ENCODE measurements at regions not wholly inside any gene's neighbourhood (a gene's known extent, or its start where the extent isn't known, plus 50 kb on each side); places are given as distances from the start of the nearest gene placed in this dataset.

- Mint-ChIP-seq H3K4me1 (no peaks in the 10 kb centered on the region), H3K36me3 (ENCODE audit: low read depth) (peaks cover 4% of the 10 kb centered on the region), H3K27ac (no peak overlapping the region), H3K4me3 (no peak overlapping the region), H3K27me3 (ENCODE audit: low read depth) (peaks cover 6% of the 10 kb centered on the region), H3K9me3 (no peaks in the 10 kb centered on the region)
- TF ChIP-seq CTCF (IDR thresholded peaks at IDR 0.05; ENCODE audit: unreplicated experiment in 3 of 3), result no peak
Measured at GRCh38 chr12:115857923-115858322, 419.6 kb downstream of the MED13L start.

- H3K9me3 Mint-ChIP-seq, result no peaks in the 10 kb centered on the region
- H3K27me3 Mint-ChIP-seq (ENCODE audit: low read depth), result peaks cover 6% of the 10 kb centered on the region
- no peak overlapping the region for H3K4me3 Mint-ChIP-seq
- H3K4me1 Mint-ChIP-seq, result no peaks in the 10 kb centered on the region
- peaks cover 4% of the 10 kb centered on the region for H3K36me3 Mint-ChIP-seq (ENCODE audit: low read depth)
- no peak for TF ChIP-seq CTCF (IDR thresholded peaks at IDR 0.05; ENCODE audit: unreplicated experiment in 3 of 3)
- H3K27ac Mint-ChIP-seq, result no peak overlapping the region
Measured at GRCh38 chr12:115857160-115857920, 420.2 kb downstream of the MED13L start.

- Mint-ChIP-seq H3K4me1 (no peaks in the 10 kb centered on the region), H3K27ac (no peak overlapping the region), H3K4me3 (no peak overlapping the region), H3K9me3 (peaks cover 8% of the 10 kb centered on the region), H3K27me3 (ENCODE audit: low read depth) (no peaks in the 10 kb centered on the region), H3K36me3 (ENCODE audit: low read depth) (no peaks in the 10 kb centered on the region)
- no peak for TF ChIP-seq CTCF (IDR thresholded peaks at IDR 0.05; ENCODE audit: unreplicated experiment in 3 of 3)
Measured at GRCh38 chr12:115852054-115852453, 425.4 kb downstream of the MED13L start.

GRCh38 chr12:115850957-115851356 is 426.5 kb downstream of the MED13L start:
- Mint-ChIP-seq H3K4me3 (no peak overlapping the region), H3K27ac (no peak overlapping the region), H3K9me3 (peaks cover 8% of the 10 kb centered on the region), H3K4me1 (no peaks in the 10 kb centered on the region), H3K27me3 (ENCODE audit: low read depth) (no peaks in the 10 kb centered on the region), H3K36me3 (ENCODE audit: low read depth) (no peaks in the 10 kb centered on the region)
- TF ChIP-seq CTCF (IDR thresholded peaks at IDR 0.05; ENCODE audit: unreplicated experiment in 3 of 3), result no peak

GRCh38 chr12:115849262-115849943 is 428.1 kb downstream of the MED13L start:
- Mint-ChIP-seq H3K9me3 (peaks cover 9% of the 10 kb centered on the region), H3K4me1 (no peaks in the 10 kb centered on the region), H3K27me3 (ENCODE audit: low read depth) (no peaks in the 10 kb centered on the region), H3K4me3 (no peak overlapping the region), H3K36me3 (ENCODE audit: low read depth) (no peaks in the 10 kb centered on the region), H3K27ac (no peak overlapping the region)
- TF ChIP-seq CTCF (IDR thresholded peaks at IDR 0.05; ENCODE audit: unreplicated experiment in 3 of 3), result no peak
